Sigmoid colon (tissue), 4 donors: ENCODE measurements at regions not wholly inside any gene's neighbourhood (a gene's known extent, or its start where the extent isn't known, plus 50 kb on each side); places are given as distances from the start of the nearest gene placed in this dataset.

Source experiments
- CTCF ChIP-seq, 4 experiments: fragments of 450-650 bp in 3 of 4; fragments of 200-600 bp in 1 of 4; IDR thresholded peaks; one replicate each; pipeline ENCODE4 v1.5.1; 2016 to 2019; ENCODE audit warnings: antibody characterized with exemption in 4 of 4, mild to moderate bottlenecking in 3 of 4, moderate library complexity in 2 of 4
- EP300 ChIP-seq, 4 donors: sonication (generic); formaldehyde crosslinking; IDR thresholded peaks; one replicate each; pipeline ENCODE4 v1.6.1; 2017; ENCODE audit warnings: antibody characterized with exemption in 4 of 4
- POLR2A ChIP-seq, 2 donors: fragments of 450-650 bp; IDR thresholded peaks; one replicate each; pipeline ENCODE4 v1.6.1; 2016; ENCODE audit warnings: antibody characterized with exemption in 2 of 2, mild to moderate bottlenecking in 2 of 2, moderate library complexity in 2 of 2
- POLR2AphosphoS5 ChIP-seq, 4 donors: sonication (generic); formaldehyde crosslinking; IDR thresholded peaks; one replicate each; pipeline ENCODE4 v1.6.1; 2017; ENCODE audit warnings: antibody characterized with exemption in 4 of 4

GRCh38 chr1:112325504-112325903 is 70.5 kb upstream of the CTTNBP2NL start:
- TF ChIP-seq POLR2AphosphoS5 (IDR thresholded peaks at IDR 0.05) (no peak), CTCF (IDR thresholded peaks at IDR 0.05) (no peak), POLR2A (IDR thresholded peaks at IDR 0.05) (no peak), EP300 (IDR thresholded peaks at IDR 0.05) (no peak)
